HG03139 (cell line): ENCODE measurements at regions not wholly inside any gene's neighbourhood (a gene's known extent, or its start where the extent isn't known, plus 50 kb on each side); places are given as distances from the start of the nearest gene placed in this dataset.

Source experiments
- ATAC-seq: cut with Tn5 transposase; IDR thresholded peaks from one replicate; pipeline ENCODE4 v1.9.1; 2021; ENCODE audit not compliant: unreplicated experiment

GRCh38 chr10:130459011-130459410 lies 322.8 kb downstream of the GLRX3 start:
- ATAC-seq = no peak

GRCh38 chr10:130459851-130460490 lies 323.8 kb downstream of the GLRX3 start:
- no peak for ATAC-seq

- no peak for ATAC-seq
Measured at GRCh38 chr10:130461631-130462030, 325.4 kb downstream of the GLRX3 start.

- no peak for ATAC-seq
Measured at GRCh38 chr10:130463104-130463875, 327.1 kb downstream of the GLRX3 start.

GRCh38 chr10:130463876-130464364 lies 327.7 kb downstream of the GLRX3 start:
- ATAC-seq = no peak

- no peak for ATAC-seq
Measured at GRCh38 chr10:130464426-130464825, 328.2 kb downstream of the GLRX3 start.

- no peak for ATAC-seq
Measured at GRCh38 chr10:130466271-130466997, 330.2 kb downstream of the GLRX3 start.

- ATAC-seq = no peak
Measured at GRCh38 chr10:130470286-130470685, 334.1 kb downstream of the GLRX3 start.

GRCh38 chr10:130470973-130471372 lies 334.8 kb downstream of the GLRX3 start:
- ATAC-seq = no peak

- no peak for ATAC-seq
Measured at GRCh38 chr10:130471486-130471885, 335.3 kb downstream of the GLRX3 start.

- no peak for ATAC-seq
Measured at GRCh38 chr10:130472236-130472635, 336.0 kb downstream of the GLRX3 start.

- no peak for ATAC-seq
Measured at GRCh38 chr10:130474591-130474990, 338.4 kb downstream of the GLRX3 start.

- no peak for ATAC-seq
Measured at GRCh38 chr10:130477360-130477759, 341.2 kb downstream of the GLRX3 start.

- no peak for ATAC-seq
Measured at GRCh38 chr10:130479146-130479545, 343.0 kb downstream of the GLRX3 start.

- no peak for ATAC-seq
Measured at GRCh38 chr10:130479926-130480325, 343.7 kb downstream of the GLRX3 start.

- ATAC-seq = no peak
Measured at GRCh38 chr10:130480491-130480890, 344.3 kb downstream of the GLRX3 start.

GRCh38 chr10:130481076-130481930 lies 345.1 kb downstream of the GLRX3 start:
- no peak for ATAC-seq

- no peak for ATAC-seq
Measured at GRCh38 chr10:130481936-130482335, 345.7 kb downstream of the GLRX3 start.

GRCh38 chr10:130483691-130484467 lies 347.7 kb downstream of the GLRX3 start:
- no peak for ATAC-seq
